ENCODE measurements at regions not wholly inside any gene's neighbourhood (a gene's known extent, or its start where the extent isn't known, plus 50 kb on each side); places are given as distances from the start of the nearest gene placed in this dataset.

- TF ChIP-seq CTCF (IDR thresholded peaks at IDR 0.05) (no peak), EP300 (IDR thresholded peaks at IDR 0.05) (no peak)
Measured at GRCh38 chr13:80921541-80921940, 580.6 kb upstream of the SPRY2 start.

Measured in gastroesophageal sphincter (tissue), 3 donors.